Activated CD8-positive, alpha-beta memory T cell treated with anti-CD3 and anti-CD28 coated beads for 36 hours (primary cell): ENCODE measurements at regions not wholly inside any gene's neighbourhood (a gene's known extent, or its start where the extent isn't known, plus 50 kb on each side); places are given as distances from the start of the nearest gene placed in this dataset.

Source experiments
- CTCF ChIA-PET: fragments of 350-600 bp; sonication (Branson Sonifier 250); formaldehyde crosslinking; loops from one replicate; lab custom pipeline; 2021; ENCODE audit warnings: antibody characterized with exemption; lab: Charles Lee
- POLR2A ChIA-PET: fragments of 350-600 bp; sonication (Branson Sonifier 250); formaldehyde crosslinking; loops from one replicate; lab custom pipeline; 2021; ENCODE audit warnings: antibody characterized with exemption; lab: Charles Lee

- ChIA-PET POLR2A (no interaction called here), CTCF (no interaction called here)
These were observed 235.7 kb downstream of the NSG2 start for GRCh38 chr5:174281089-174281760.

GRCh38 chr5:174281855-174282254, 236.3 kb downstream of the NSG2 start:
- ChIA-PET CTCF (no interaction called here), POLR2A (no interaction called here)

- ChIA-PET CTCF (no interaction called here), POLR2A (no interaction called here)
These were observed 236.9 kb downstream of the NSG2 start for GRCh38 chr5:174282391-174282790.

GRCh38 chr5:174283211-174284005, 237.9 kb downstream of the NSG2 start:
- POLR2A ChIA-PET = no interaction called here
- CTCF ChIA-PET = no interaction called here

DNA sequence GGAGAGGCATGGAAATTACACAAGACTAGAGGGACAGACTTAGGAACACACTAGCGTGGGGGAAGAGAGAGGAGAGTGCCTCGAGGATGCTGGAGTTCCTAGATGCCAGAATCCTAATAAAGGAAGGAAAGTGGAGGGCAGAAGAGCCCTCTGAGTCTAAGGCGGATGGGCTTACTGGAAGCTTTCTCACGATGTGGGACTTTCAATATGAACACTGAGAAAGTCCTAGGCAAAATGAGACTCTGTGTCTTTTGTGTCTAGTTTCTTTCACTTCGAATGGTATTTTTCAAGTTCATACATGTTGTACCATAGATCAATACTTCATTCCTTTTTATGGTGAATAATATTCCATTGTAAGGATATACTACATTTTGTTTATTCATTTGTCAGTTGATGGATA, 239.4 kb downstream of the NSG2 start:
- CTCF ChIA-PET = no interaction called here

DNA sequence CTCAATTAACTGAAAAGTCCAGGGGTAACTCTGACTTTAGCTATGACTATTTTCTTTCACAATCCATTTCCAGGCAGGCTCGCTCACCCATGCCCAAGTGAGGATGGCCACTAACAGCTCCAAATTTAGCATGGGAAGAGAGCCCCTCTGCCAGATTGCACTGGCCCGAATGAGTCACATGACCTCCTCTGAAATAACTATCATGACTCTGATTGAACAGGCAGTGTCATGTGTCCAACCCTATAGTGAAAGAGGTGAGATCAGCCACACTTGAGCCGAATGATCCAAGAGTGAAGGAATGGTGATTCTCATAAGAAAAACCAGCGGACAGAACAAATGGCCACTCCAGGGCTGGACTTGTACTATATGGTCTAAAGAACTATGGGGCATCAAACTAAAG, 242.3 kb downstream of the NSG2 start:
- ChIA-PET CTCF (no interaction called here), POLR2A (no interaction called here)

More for the DNA sequence above, 239.4 kb downstream of the NSG2 start:
- POLR2A ChIA-PET = no interaction called here

DNA sequence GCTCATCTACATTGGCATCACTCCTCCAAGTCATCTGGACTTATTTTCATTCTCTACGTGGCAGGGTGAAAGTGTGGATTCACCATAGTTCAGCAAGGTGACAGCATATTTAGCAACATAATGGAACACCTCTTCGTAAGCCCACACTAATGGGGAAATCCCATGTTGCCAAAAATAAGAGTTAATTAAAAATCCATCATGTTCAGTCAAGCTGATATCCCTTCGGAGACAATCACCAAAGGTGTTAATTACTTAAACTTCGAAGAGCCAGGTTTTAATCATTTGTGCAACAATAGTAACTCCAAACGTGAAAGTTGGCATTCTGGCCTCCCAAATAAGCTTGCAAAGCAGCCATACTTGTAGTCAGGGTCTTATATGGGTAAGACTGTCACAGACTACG, 242.9 kb downstream of the NSG2 start:
- POLR2A ChIA-PET = no interaction called here

DNA sequence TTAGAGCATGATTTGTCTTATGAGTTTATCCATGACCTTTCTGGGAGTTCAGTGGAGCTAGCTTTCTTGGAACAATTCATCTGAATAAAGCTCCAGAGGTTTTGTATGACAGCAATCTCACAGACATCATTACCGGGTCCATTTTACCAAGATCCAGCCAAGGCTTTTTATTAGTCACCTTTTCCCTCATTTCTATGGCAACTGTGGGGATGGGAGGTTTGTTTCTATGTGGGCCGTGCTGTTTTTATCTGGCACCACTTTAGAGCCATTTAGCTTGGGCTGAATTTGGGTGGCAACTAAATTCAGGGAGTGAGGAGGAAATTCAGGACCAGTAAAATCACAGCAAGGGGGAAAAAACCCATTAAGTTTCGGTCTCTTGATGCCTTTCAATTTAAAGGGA, 245.7 kb downstream of the NSG2 start:
- ChIA-PET CTCF (no interaction called here), POLR2A (no interaction called here)

More for the DNA sequence above, 242.9 kb downstream of the NSG2 start:
- CTCF ChIA-PET = no interaction called here

DNA sequence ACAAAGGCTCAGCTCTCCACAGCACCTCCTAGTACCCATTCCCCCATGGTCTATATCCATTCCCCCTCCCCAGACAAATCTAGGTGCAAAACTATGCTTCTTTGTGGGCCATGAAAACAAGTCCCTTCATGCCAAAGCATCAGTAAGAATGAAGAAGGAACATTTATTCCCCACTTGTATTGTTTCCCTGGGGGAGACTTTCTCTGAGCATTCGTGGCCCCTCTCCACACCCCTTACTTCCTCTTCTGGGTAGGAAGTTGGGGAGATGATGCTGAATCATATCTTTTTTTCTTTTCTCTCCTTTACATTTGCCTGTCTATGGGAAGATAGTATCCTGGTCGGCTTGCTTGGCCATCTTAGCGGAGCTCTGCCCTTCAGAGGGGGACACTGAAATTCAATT, 246.8 kb downstream of the NSG2 start:
- ChIA-PET POLR2A (no interaction called here), CTCF (no interaction called here)

DNA sequence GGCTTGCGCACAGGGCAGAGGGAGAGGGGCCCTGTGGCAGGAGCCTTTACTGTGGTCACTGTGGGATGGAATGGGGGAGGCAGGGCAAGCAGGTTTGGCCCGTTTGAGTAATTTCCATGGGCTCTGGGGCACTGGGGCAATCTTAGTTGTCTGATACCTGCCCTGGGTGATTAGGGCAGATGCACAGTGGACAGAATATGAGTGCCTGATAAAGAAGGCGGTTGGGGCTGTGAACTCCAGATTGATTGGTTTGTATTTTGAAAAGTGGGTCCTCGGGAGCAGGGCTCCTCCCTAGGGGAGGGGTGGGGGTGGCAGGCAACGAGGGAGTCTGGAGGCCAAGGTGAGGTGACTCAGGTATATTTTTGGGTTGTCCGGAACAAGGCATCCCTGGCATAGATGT, 247.5 kb downstream of the NSG2 start:
- ChIA-PET POLR2A (no interaction called here), CTCF (no interaction called here)

GRCh38 chr5:174293481-174293880, 248.0 kb downstream of the NSG2 start:
- ChIA-PET CTCF (no interaction called here), POLR2A (no interaction called here)

DNA sequence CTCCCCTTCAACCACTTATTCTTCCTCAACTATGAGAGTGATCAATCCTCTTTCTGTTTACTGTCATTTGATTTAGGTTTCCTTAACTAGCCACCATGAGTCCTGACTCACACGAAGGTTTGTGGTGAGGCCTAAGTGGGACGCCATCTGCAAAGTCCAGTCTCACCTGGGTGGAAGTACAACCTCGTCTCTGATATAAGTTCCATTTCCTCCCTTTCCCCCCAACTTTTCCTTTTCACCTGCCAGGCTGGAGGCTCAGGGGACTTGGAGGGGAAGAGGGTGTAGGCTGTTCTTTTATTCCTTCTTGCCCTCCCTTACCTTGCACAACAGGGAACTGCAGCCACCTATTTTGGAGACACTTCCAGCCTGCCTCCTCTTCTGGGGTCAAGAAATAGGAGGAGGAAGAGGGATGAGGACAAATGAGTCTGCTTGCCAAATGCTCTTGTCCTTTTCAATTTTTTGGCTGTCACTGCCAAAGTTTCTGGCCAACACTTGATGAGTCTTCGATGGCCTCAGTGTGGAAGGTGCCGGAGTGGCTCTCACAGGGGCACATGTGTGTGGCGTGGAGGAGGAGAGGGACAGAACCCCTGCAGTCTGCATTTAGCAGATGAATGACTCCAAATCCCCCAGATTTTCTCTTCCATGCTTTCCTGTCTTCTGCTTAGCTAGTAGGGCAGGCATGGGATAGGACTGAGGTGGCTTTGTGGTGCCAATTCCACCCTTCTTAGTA, 249.6 kb downstream of the NSG2 start:
- ChIA-PET CTCF (interaction anchor here (0.9 kb wide), 1 partner anchor 10 kb away, joined by 3 read pairs; no protein-coding TSS in a partner anchor), POLR2A (no interaction called here)

GRCh38 chr5:174295702-174296436, 250.4 kb downstream of the NSG2 start:
- ChIA-PET POLR2A (no interaction called here), CTCF (interaction anchor here (0.9 kb wide), 1 partner anchor 9 kb away, joined by 3 read pairs; no protein-coding TSS in a partner anchor)

- ChIA-PET POLR2A (no interaction called here), CTCF (no interaction called here)
These were observed 254.8 kb downstream of the NSG2 start for GRCh38 chr5:174300118-174300940.

DNA sequence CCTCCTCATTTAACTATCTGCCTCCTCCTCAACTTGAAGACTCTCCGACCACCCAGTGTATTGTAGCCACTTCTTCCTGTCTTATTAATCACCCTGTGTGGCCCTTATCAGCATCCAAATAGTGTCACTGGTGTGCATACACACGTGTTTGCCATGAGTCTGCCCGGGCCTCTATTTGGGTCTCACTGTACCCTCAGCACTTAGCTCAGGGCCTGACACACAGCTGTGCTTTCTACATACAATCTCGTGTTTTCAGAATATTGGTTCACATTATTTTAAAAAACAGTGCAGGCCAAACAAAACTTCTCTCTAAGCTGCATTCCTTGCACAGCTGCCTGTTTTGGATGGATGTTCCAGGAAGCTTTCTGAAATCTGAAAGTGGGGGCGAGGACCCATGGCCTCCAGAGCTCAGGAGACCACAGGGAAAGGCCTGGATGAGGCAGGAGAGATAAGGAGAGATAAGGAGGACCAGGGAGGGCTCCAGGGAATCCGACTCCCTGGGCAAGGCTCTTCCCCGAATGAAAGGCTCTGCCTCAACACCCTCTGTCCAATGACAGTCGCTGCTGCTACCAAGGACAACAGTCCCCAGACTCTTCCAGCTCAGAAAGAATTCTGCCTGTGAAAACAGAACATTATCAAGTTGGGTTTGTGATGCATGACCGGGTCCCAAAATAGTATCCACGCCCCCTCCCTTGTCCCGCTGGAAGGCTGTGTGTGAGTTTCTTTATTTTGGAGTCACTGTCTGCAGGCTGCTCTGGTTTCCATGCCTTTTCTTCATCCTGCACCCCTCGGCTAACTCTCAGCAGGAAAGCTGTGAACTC, 255.6 kb downstream of the NSG2 start:
- ChIA-PET POLR2A (no interaction called here), CTCF (no interaction called here)

GRCh38 chr5:174301848-174302625, 256.5 kb downstream of the NSG2 start:
- ChIA-PET CTCF (interaction anchor here (0.9 kb wide), 1 partner anchor 9 kb away, joined by 3 read pairs; no protein-coding TSS in a partner anchor), POLR2A (no interaction called here)

- CTCF ChIA-PET = no interaction called here
- POLR2A ChIA-PET = no interaction called here
These were observed 257.5 kb downstream of the NSG2 start for GRCh38 chr5:174303035-174303434.
